HEK293T (cell line): ENCODE measurements at regions not wholly inside any gene's neighbourhood (a gene's known extent, or its start where the extent isn't known, plus 50 kb on each side); places are given as distances from the start of the nearest gene placed in this dataset.

Experiments used
- ARNT ChIP-seq: fragments of 450-650 bp; IDR thresholded peaks from 2 replicates; pipeline ENCODE4 v1.6.1; 2017; ENCODE audit warnings: mild to moderate bottlenecking
- BHLHE40 ChIP-seq: fragments of 450-650 bp; IDR thresholded peaks from 2 replicates; pipeline ENCODE4 v1.6.1; 2016; ENCODE audit warnings: mild to moderate bottlenecking, moderate library complexity, borderline replicate concordance
- FOXK2 ChIP-seq: fragments of 450-650 bp; IDR thresholded peaks from 2 replicates; pipeline ENCODE4 v1.6.1; 2016; ENCODE audit warnings: mild to moderate bottlenecking
- FOXM1 ChIP-seq: fragments of 450-650 bp; IDR thresholded peaks from 2 replicates; pipeline ENCODE4 v1.6.1; 2017; ENCODE audit warnings: mild to moderate bottlenecking, borderline replicate concordance
- HDGF ChIP-seq: fragments of 450-650 bp; IDR thresholded peaks from 2 replicates; pipeline ENCODE4 v1.6.1; 2017; ENCODE audit warnings: antibody characterized with exemption, borderline replicate concordance
- NFRKB ChIP-seq: fragments of 450-650 bp; IDR thresholded peaks from 2 replicates; pipeline ENCODE4 v1.6.1; 2016; ENCODE audit warnings: mild to moderate bottlenecking, moderate library complexity
- PKNOX1 ChIP-seq: fragments of 450-650 bp; IDR thresholded peaks from 2 replicates; pipeline ENCODE4 v1.6.1; 2016
- SP1 ChIP-seq: fragments of 450-650 bp; IDR thresholded peaks from 2 replicates; pipeline ENCODE4 v1.6.1; 2017
- TARDBP ChIP-seq: fragments of 450-650 bp; IDR thresholded peaks from 2 replicates; pipeline ENCODE4 v1.6.1; 2016

GRCh38 chr10:57776688-57777432, 490.8 kb downstream of the IPMK start:
- TF ChIP-seq FOXM1 = no peak
- no peak for TF ChIP-seq FOXK2
- no peak for TF ChIP-seq TARDBP
- no peak for TF ChIP-seq BHLHE40
- no peak for TF ChIP-seq ARNT
- TF ChIP-seq SP1 = no peak
- TF ChIP-seq NFRKB = no peak
- TF ChIP-seq PKNOX1 = no peak
- no peak for TF ChIP-seq HDGF
